ENCODE measurements at regions not wholly inside any gene's neighbourhood (a gene's known extent, or its start where the extent isn't known, plus 50 kb on each side); places are given as distances from the start of the nearest gene placed in this dataset.

DNA sequence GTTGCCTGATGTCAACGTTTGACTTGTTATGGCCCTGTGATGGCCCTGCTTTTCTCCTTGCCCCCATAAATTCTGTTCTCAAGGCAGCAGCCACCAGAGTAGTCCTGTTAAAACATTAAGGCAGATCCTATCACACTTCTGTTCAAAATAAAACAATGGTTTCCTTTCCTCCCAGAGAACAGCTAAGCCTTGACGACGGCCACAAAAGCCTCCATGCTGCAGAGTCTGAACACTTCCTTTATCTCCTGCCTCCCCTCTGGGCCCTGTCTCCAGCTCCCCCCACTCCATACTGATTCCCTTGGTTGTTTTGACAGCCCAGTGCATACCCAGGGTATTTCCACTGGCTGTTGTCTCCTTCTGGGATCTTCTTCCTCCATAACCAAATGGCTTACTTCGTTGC, 618.1 kb downstream of the MED13L start:
- TF ChIP-seq, protein P1, sequence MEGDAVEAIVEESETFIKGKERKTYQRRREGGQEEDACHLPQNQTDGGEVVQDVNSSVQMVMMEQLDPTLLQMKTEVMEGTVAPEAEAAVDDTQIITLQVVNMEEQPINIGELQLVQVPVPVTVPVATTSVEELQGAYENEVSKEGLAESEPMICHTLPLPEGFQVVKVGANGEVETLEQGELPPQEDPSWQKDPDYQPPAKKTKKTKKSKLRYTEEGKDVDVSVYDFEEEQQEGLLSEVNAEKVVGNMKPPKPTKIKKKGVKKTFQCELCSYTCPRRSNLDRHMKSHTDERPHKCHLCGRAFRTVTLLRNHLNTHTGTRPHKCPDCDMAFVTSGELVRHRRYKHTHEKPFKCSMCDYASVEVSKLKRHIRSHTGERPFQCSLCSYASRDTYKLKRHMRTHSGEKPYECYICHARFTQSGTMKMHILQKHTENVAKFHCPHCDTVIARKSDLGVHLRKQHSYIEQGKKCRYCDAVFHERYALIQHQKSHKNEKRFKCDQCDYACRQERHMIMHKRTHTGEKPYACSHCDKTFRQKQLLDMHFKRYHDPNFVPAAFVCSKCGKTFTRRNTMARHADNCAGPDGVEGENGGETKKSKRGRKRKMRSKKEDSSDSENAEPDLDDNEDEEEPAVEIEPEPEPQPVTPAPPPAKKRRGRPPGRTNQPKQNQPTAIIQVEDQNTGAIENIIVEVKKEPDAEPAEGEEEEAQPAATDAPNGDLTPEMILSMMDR (IDR thresholded peaks at IDR 0.05; ENCODE audit: extremely low read depth, missing control alignments) = no peak

DNA sequence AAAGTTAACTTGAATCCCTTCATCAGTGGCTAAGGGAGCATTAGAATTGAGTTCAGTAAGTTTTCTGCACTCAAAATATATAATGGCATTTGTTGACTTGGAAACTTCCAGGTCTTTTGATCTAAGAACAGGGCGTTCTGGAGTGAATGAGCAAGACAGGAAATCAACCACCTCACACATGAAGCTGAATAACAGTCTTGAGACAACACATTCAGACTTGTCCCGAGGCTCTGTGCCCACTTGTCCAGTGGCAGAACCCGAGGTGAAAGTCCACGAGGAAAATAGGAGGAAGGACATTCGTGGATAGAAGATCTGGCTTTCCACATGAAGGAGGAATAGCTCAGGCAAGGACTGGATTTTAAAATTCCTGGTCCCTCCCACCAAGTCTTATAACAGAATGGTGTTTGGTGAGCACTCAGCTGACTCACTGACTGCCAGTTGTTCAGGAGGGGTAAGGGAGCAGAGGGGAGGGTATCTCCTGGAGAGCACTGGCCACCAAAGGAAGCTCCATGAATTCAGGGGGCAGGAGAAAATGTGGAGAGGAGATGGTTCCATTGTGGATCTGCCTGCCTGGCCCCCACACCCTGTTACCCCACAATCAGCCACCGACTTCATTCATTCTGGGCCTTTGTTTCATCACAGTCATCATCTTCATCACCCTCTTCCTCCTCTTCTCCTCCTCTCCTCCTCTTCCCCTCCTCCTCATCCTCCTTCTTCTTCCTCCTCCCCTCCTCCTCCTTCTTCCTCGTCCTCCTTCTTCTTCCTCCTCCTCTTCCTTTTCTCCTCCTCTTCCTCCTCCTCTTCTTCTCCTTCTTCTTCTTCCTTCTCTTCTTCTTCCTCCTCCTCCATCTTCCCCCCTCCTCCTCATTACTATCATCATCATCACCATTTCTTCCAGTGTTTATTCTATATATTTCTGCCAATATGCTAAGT, 620.1 kb downstream of the MED13L start:
- DNase-seq (ENCODE audit: low spot score) = no peak
- TF ChIP-seq, protein P1 (IDR thresholded peaks at IDR 0.05; ENCODE audit: extremely low read depth, missing control alignments) = no peak

More for the DNA sequence above, 618.1 kb downstream of the MED13L start:
- no peak for DNase-seq (ENCODE audit: low spot score)

DNA sequence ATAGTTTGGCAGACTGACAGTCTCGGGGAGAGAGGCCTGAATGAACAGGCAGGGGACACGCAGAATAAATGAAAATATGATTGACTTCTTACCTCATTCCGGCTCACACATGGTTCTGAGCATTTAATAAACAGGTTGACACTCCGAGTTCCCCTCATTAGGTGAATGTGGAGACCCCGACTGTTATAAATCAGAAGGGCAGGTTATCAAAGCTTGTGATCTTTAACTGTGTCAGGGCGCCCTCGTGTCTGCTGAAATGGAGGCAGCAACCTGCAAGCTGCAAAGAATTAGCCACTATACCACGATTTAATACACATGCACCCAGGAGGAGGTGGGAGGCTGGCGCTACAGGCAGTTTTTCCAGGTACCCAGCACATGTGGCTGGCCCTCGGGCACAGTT, 627.5 kb downstream of the MED13L start:
- no peak for DNase-seq (ENCODE audit: low spot score)
- TF ChIP-seq, protein P1 (IDR thresholded peaks at IDR 0.05; ENCODE audit: extremely low read depth, missing control alignments) = no peak

DNA sequence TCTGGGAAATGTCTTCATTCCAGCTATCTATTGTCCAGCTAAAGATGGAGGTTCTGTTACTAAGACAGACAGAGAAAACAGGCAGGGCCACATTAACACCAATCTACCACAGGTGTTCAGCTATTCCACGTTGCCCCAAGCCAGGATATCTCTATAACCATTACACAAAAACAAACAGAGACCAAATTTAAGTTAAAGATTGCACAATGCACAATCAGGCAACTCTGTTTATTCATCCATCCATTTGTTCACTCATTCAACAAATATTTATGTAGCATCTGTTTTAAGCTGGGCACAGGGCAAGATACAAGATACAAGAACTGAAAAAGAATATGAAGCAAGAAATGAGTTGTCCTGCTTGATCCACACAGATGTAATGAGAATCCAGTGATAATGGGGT, 629.0 kb downstream of the MED13L start:
- no peak for DNase-seq (ENCODE audit: low spot score)
- TF ChIP-seq, protein P1 (IDR thresholded peaks at IDR 0.05; ENCODE audit: extremely low read depth, missing control alignments) = no peak

DNA sequence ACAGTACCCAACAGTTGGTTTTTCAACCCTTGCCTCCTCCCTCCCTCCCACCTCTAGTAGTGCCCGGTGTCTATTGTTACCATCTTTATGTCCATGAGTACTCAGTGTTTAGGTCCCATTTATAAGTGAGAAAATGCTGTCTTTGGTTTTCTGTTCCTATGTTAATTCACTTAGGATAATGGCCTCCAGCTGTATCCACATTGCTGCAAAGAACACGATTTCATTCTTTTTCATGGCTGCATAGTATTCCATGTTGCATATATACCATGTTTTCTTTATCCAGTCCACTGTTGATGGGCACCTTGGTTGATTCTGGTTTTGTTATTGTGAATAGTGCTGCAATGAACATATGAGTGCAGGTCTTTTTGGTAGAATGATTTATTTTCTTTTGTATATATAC, 631.3 kb downstream of the MED13L start:
- no peak for DNase-seq (ENCODE audit: low spot score)
- TF ChIP-seq, protein P1 (IDR thresholded peaks at IDR 0.05; ENCODE audit: extremely low read depth, missing control alignments) = no peak

DNA sequence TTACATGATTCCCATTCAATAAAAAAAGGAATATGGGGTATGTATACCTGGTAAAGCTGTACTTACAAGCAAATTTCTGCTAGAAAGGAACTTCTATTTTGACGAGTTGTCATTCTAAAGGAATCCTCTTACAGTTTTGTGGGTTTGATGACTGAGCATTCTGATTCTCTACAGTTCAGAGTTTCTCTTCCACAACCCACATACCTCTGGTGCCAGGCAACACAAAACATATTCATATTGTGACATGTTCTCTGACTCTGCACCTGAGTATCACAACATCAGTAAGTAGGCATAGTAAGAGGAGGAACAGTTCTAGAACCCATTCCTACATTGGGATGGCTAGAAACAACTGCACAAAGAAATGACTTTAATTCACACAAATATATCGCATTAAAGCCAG, 636.6 kb downstream of the MED13L start:
- TF ChIP-seq, protein P1 (IDR thresholded peaks at IDR 0.05; ENCODE audit: extremely low read depth, missing control alignments) = no peak
- no peak for DNase-seq (ENCODE audit: low spot score)

DNA sequence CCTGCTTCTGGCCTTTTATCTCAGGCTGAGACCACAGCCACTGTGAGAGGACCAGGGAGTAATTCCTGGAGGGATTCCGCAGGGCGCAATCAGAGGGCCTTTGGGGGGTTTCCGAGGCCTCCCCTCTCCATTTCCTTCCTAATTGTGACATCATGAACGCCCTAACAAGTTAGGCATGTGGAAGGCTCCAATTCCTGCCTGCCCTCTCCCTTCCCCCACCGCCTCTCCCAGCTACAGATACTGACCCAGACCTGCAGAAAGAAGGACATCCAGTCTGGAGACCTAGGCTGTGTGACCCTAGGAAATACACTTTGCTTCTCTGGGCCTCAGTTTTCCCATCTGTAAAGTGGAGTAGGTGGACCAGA, 637.9 kb downstream of the MED13L start:
- DNase-seq (ENCODE audit: low spot score) = no peak
- TF ChIP-seq, protein P1 (IDR thresholded peaks at IDR 0.05; ENCODE audit: extremely low read depth, missing control alignments) = no peak

Data from GM20000 (cell line).